Nucleus accumbens (tissue), 56 donors: ENCODE measurements at regions not wholly inside any gene's neighbourhood (a gene's known extent, or its start where the extent isn't known, plus 50 kb on each side); places are given as distances from the start of the nearest gene placed in this dataset.

ENCODE experiments used
- DNase-seq, 56 donors: peaks; one replicate each; lab custom pipeline; 2025; lab: John Stamatoyannopoulos, UW

- no peak for DNase-seq
Observed at GRCh38 chr6:91299544-91300491, 712.9 kb upstream of the MAP3K7 start.

DNA sequence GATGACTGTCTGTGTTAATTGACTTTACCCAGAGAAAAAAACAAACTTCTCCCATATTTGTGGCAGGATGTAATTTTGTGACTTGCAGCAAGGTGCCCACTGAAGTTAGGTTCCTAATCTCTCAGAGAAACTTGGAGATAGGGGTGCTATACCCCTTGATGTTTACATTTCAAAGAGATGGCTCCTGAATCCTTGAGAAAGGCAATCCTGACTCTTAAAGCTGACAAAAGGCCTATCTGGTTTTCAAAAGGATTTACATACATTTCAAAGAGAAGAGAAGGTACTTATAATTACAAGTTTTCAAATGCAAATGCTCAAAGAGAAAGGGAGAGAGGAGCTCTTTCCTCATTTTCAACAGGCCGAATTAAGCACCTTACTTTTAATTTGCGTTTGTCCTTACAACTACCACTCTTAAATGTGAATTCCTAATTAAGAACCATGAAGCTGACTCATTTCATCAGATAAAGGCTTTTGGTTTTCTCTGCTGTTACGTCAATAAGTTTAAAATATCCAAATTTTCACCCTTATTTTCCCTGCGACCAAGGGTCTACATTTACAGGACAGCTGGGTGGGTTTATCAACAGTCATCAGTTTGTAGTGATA is 711.8 kb upstream of the MAP3K7 start:
- DNase-seq: no peak

GRCh38 chr6:91293395-91293794 is 706.5 kb upstream of the MAP3K7 start:
- no peak for DNase-seq

- DNase-seq: no peak
Observed at GRCh38 chr6:91291071-91291470, 704.2 kb upstream of the MAP3K7 start.

DNA sequence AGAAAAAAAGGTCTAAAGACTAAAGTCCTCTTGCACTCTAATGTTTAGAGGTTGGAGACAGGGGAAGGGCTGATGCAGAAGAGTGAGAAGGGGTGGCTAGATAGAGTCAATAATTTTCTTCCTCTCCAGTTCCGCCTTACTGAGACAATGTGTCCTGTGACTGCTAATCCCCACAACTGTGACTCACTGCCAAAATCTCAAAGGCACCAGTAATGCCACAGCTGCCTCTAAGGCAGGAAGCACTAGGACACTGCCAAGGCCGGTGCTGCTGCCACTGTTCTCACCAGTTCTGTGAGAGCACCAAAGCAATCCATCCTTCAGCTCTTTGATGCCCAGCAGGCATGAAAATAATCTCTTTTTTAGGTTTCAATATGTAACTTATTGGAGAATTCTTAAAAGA is 701.9 kb upstream of the MAP3K7 start:
- DNase-seq: peak in 2 of 56 donors; percentile 1 to 6

DNA sequence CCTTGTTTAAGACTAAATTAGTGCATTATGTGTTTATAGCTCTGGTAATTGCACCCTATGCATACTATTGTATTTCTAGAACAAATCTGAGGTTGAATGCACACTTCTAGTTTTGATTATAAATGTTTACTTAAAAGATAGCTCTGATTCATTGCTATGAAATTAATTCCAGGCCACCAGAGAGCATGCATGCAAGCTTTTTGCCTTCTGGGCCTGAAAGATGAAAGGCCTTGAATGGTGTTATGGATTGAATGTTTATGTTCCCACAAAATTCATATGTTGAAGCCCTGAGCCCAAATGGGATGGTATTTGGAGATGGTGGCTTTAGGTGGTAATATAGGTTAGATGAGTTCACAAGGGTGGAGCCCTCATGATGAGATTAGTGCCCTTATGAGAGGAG is 695.0 kb upstream of the MAP3K7 start:
- DNase-seq: no peak

DNA sequence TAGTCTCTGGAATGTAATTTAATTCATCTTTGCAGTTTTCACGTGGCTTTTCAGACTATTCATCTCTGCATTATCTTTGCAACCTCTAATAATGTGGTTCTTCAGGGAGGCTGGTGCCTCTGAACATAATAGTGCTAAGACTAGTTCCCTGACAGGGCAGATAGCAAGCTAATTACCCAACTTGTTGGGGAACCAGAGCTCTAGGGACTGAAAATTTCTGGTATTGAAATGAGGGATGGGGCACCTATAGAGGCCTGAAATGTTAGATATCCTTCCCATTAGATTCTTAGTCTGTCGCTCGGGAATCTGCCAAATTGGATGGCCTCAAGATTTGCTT is 693.6 kb upstream of the MAP3K7 start:
- DNase-seq: no peak

- DNase-seq: no peak
Observed at GRCh38 chr6:91279740-91280493, 693.0 kb upstream of the MAP3K7 start.

GRCh38 chr6:91278416-91278815 is 691.5 kb upstream of the MAP3K7 start:
- DNase-seq: no peak

GRCh38 chr6:91276315-91276714 is 689.4 kb upstream of the MAP3K7 start:
- DNase-seq: no peak

DNA sequence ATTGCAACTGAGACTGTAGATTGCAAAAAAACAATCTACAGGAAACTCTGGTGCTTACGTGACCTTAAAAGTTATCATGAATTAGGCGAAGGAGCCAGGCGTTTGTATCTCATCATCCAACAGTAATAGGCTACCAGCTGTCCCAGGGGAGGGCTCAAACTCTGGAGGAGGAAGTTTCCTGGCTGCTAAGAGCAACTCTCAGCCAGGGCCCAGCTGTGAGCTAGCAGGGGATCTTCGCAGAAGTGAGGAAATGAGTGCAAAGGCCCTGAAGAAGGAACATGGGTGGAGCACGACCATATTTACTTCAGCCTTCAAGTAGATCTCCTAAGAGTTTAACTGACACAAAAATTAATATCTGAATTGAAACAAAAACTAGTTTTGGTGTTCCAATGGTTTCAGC is 686.9 kb upstream of the MAP3K7 start:
- DNase-seq: no peak

DNA sequence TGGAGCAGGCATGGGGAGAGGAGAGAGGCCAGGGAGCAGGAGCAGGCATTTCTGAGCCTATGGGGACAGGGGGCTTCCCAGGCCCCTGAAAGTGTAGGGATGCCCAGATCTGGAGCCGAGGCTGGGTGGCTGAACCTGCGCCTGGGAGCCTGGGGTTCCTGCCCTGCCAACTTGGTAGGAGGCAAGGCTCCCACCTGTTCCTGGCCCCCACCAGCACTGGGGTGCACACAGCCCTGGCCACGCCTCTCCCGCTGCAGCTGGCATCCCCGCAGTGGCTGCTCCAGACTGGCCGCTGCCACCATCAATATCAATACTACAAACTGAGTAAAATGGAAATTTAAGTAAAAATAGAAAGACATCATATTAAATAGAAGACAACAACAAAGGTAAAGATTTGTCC is 684.9 kb upstream of the MAP3K7 start:
- DNase-seq: no peak

- DNase-seq: no peak
Observed at GRCh38 chr6:91268941-91269340, 682.1 kb upstream of the MAP3K7 start.

- no peak for DNase-seq
Observed at GRCh38 chr6:91267246-91267645, 680.4 kb upstream of the MAP3K7 start.

GRCh38 chr6:91266156-91266555 is 679.3 kb upstream of the MAP3K7 start:
- DNase-seq: no peak

DNA sequence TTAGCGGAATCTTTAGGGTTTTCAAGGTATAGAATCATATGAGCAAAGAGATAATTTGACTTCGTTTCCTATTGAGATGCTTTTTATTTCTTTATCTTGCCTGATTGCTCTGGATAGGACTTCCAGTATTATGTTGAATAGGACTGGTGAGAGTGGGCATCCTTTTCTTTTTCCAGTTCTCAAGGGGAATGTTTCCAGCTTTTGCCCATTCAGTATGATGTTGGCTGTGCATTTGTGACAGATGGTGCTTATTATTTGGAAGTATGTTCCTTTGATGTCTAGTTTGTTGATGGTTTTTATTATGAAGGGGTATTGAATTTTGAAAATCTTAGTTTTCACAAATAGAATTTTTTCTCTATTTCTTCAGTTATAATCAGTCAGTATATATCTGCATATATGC is 656.6 kb upstream of the MAP3K7 start:
- DNase-seq: no peak

DNA sequence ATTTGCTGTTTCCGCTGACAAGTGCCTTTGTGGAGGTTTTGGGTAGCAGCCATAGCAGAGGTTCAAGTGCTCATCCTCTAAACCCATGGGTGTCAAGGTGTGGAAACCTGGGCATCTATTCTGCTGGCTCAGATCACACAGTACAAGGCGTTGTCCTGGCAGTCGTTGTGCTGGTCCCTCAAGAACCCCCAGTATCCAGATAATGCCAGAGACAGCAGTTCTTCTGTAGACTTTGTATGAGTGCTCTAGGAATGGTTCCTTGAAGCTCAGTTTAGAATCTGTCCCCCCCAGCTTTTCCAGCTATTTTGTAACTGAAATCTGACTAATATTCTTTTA is 655.7 kb upstream of the MAP3K7 start:
- DNase-seq: no peak

DNA sequence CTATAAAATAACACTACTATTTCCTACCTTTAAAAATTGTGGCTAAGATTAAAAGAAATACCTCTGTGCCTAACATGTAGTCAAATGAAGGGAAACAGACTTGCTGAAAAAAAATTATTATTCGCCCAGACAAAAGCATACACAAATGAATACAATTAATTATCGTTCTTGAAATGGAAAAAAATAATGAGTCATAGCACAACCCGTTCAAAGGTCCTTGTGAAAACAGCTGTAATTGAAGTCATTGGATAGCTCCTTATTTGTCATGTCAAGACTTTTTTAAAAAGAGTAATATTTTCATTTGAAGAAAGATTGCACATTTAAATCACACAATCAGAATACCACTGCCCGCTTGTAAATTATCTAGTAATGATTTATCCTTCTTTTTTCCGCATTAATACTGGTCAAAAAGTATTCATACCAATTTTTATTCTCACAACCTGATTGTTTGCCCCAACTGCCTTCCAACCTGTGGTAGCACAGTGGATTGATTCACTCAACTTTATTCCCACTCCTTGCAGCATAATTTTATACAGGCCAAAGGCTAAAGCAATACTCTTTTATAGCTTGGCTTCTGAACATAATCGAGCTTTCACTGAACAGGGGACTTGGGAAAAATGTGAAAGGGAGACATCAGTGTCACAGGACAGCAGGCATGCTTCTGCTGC is 655.2 kb upstream of the MAP3K7 start:
- DNase-seq: no peak

DNA sequence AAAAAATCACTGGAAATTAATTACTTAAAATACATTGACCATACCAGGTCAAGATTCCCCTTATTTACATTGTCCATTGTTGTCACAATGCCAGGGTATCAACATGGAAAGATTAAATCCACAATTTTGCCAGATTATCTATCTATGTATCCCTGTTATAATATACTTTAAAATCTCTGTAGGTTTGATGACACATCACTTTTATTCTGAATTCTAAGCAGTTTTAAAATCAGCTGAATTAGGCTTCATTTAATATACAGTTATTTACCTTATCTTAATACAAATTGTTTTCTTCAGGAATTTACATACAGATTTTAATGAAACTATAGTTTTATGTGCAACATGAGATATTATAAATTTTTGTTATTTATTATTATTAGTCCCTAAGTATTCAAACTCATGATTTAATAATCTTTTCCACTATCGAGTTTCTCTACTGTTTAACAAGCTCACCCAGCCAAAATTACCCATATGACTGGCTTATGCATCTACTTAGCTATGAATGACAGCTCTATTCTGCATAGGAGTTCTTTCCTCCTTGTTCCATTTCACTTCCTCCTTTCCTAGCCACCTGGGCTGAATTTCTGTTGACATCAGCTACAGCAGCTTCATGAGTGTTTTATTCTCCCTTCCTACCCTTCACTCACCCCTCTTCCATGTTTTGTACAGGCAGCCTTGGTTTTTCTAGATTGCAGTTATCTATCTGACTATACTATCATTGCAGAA is 654.2 kb upstream of the MAP3K7 start:
- no peak for DNase-seq

DNA sequence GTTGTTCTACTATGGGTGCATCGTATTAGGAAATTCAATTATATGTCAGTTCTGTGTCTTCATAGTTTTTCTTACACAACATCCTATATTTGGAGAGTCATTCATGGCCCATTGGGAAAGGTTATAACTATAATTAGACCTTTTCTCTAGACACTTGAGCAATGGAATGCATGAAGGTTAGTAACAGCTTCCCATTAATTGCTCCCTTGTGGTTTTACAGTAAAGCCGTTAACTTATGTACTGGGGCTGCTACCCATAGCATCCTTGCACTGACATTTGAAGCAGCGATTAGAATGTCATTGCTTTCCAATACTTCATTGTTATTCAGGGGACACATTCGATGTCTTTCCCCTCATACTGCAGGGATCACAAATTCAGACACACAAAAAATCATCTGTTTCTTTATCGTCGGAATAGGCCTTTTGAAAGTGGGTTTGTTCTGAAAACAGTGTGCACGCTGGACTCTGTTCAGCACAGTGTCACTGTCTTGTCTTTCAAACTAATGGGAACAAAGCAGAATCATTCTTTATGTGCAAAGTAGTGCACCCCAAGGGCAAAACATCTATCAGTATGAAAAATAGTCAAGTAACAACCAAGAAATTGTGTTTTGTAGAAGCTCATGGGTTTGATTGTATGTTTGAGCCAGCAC is 634.3 kb upstream of the MAP3K7 start:
- DNase-seq: no peak
